CD4-positive, alpha-beta memory T cell (primary cell): ENCODE measurements at regions not wholly inside any gene's neighbourhood (a gene's known extent, or its start where the extent isn't known, plus 50 kb on each side); places are given as distances from the start of the nearest gene placed in this dataset.

ENCODE experiments used
- CTCF ChIA-PET: fragments of 350-600 bp; sonication (Branson Sonifier 250); formaldehyde crosslinking; loops from one replicate; lab custom pipeline; 2021; ENCODE audit warnings: inconsistent platforms; ENCODE audit not compliant: partially characterized antibody; lab: Charles Lee
- POLR2A ChIA-PET: fragments of 350-600 bp; sonication (Branson Sonifier 250); formaldehyde crosslinking; loops from one replicate; lab custom pipeline; 2021; ENCODE audit not compliant: partially characterized antibody; lab: Charles Lee
- DNase-seq, 5 donors: peaks; one replicate each; pipeline versions ENCODE4 v3.0.0 to v3.0.0-alpha.2; 2020 to 2022; ENCODE audit warnings: mixed read lengths in 1 of 5
- H3K27ac ChIP-seq: one replicate; pipeline ENCODE4 v1.7.0; 2013; ENCODE audit warnings: low read depth, low read length
- H3K27me3 ChIP-seq: 2 replicates; pipeline ENCODE4 v1.7.0; 2013; ENCODE audit warnings: mild to moderate bottlenecking, low read length, moderate library complexity; ENCODE audit not compliant: insufficient read depth
- H3K36me3 ChIP-seq: 2 replicates; pipeline ENCODE4 v1.7.0; 2013; ENCODE audit warnings: mild to moderate bottlenecking, low read length, moderate library complexity; ENCODE audit not compliant: insufficient read depth
- H3K4me1 ChIP-seq: 2 replicates; pipeline ENCODE4 v1.7.0; 2013; ENCODE audit warnings: mild to moderate bottlenecking, low read length, moderate library complexity; ENCODE audit not compliant: insufficient read depth
- H3K4me3 ChIP-seq, 2 donors: one replicate each; pipeline ENCODE4 v1.7.0; 2013; ENCODE audit warnings: low read length in 2 of 2, mild to moderate bottlenecking in 1 of 2
- H3K9me3 ChIP-seq, 2 donors: one replicate each; pipeline ENCODE4 v1.7.0; 2013; ENCODE audit warnings: low read length in 2 of 2, control low read depth in 1 of 2; ENCODE audit not compliant: control insufficient read depth in 1 of 2
- H3K27ac Mint-ChIP-seq, 7 donors: one replicate each; pipeline ENCODE4 v1.8.0; 2020 to 2021; ENCODE audit warnings: mixed read lengths in 7 of 7, mild to moderate bottlenecking in 6 of 7, inconsistent platforms in 3 of 7, moderate library complexity in 3 of 7
- H3K27me3 Mint-ChIP-seq, 2 donors: one replicate each; pipeline ENCODE4 v1.8.0; 2020 to 2021; ENCODE audit warnings: mixed read lengths in 2 of 2
- H3K36me3 Mint-ChIP-seq, 2 donors: one replicate each; pipeline ENCODE4 v1.8.0; 2020 to 2021; ENCODE audit warnings: mixed read lengths in 2 of 2, inconsistent platforms in 1 of 2, mild to moderate bottlenecking in 1 of 2
- H3K4me1 Mint-ChIP-seq, 4 donors: one replicate each; pipeline ENCODE4 v1.8.0; 2020 to 2021; ENCODE audit warnings: mixed read lengths in 4 of 4, mild to moderate bottlenecking in 1 of 4
- H3K4me3 Mint-ChIP-seq, 8 donors: one replicate each; pipeline ENCODE4 v1.8.0; 2020 to 2021; ENCODE audit warnings: mixed read lengths in 8 of 8, mild to moderate bottlenecking in 7 of 8, moderate library complexity in 6 of 8, inconsistent platforms in 3 of 8
- H3K9me3 Mint-ChIP-seq, 8 donors: one replicate each; pipeline ENCODE4 v1.8.0; 2020 to 2021; ENCODE audit warnings: mixed read lengths in 8 of 8, mild to moderate bottlenecking in 5 of 8, inconsistent platforms in 3 of 8, moderate library complexity in 1 of 8
- intact Hi-C: fragments of 100-400 bp; cut with micrococcal nuclease; formaldehyde crosslinking; loops from one replicate; pipeline ENCODE4 v1.15.1; 2023

GRCh38 chr13:78100486-78100885, 181.9 kb upstream of the EDNRB start:
- H3K27me3 ChIP-seq, result no peaks in the 10 kb centered on the region
- no peak overlapping the region for H3K27ac Mint-ChIP-seq
- no peaks in the 10 kb centered on the region for H3K4me1 Mint-ChIP-seq
- no peak overlapping the region for H3K27ac ChIP-seq
- CTCF ChIA-PET, result no interaction called here
- H3K4me1 ChIP-seq, result no peaks in the 10 kb centered on the region
- H3K4me3 Mint-ChIP-seq, result no peak overlapping the region
- POLR2A ChIA-PET, result no interaction called here
- no peaks in the 10 kb centered on the region for H3K9me3 ChIP-seq
- H3K27me3 Mint-ChIP-seq, result no peaks in the 10 kb centered on the region
- H3K36me3 Mint-ChIP-seq, result no peaks in the 10 kb centered on the region
- intact Hi-C loops, result no loop called here
- no peak overlapping the region for H3K4me3 ChIP-seq
- peaks cover 0 to 3% (median 0%) of the 10 kb centered on the region in 8 donors for H3K9me3 Mint-ChIP-seq
- H3K36me3 ChIP-seq, result no peaks in the 10 kb centered on the region
- DNase-seq, result no peak

GRCh38 chr13:78098249-78098648, 179.6 kb upstream of the EDNRB start:
- ChIA-PET CTCF (no interaction called here), POLR2A (no interaction called here)
- Histone ChIP-seq H3K27ac (no peak overlapping the region), H3K4me3 (no peak overlapping the region), H3K4me1 (no peaks in the 10 kb centered on the region), H3K9me3 (no peaks in the 10 kb centered on the region), H3K36me3 (no peaks in the 10 kb centered on the region), H3K27me3 (no peaks in the 10 kb centered on the region)
- intact Hi-C loops, result no loop called here
- DNase-seq, result no peak
- no peak overlapping the region for H3K27ac Mint-ChIP-seq
- no peak overlapping the region for H3K4me3 Mint-ChIP-seq
- no peaks in the 10 kb centered on the region for H3K27me3 Mint-ChIP-seq
- H3K9me3 Mint-ChIP-seq, result peaks cover 0 to 3% (median 0%) of the 10 kb centered on the region in 8 donors
- no peaks in the 10 kb centered on the region for H3K4me1 Mint-ChIP-seq
- H3K36me3 Mint-ChIP-seq, result no peaks in the 10 kb centered on the region

- Histone ChIP-seq H3K27me3 (no peaks in the 10 kb centered on the region), H3K4me1 (no peaks in the 10 kb centered on the region), H3K36me3 (no peaks in the 10 kb centered on the region), H3K27ac (no peak overlapping the region), H3K4me3 (no peak overlapping the region), H3K9me3 (no peaks in the 10 kb centered on the region)
- Mint-ChIP-seq H3K27ac (no peak overlapping the region), H3K4me1 (no peaks in the 10 kb centered on the region), H3K27me3 (no peaks in the 10 kb centered on the region), H3K4me3 (no peak overlapping the region), H3K36me3 (no peaks in the 10 kb centered on the region), H3K9me3 (peaks cover 0 to 3% (median 0%) of the 10 kb centered on the region in 8 donors)
- CTCF ChIA-PET, result no interaction called here
- POLR2A ChIA-PET, result no interaction called here
- intact Hi-C loops, result no loop called here
- no peak for DNase-seq
These were observed 177.6 kb upstream of the EDNRB start for GRCh38 chr13:78096221-78096620.

GRCh38 chr13:78087966-78088678, 169.5 kb upstream of the EDNRB start:
- H3K9me3 ChIP-seq, result no peaks in the 10 kb centered on the region
- ChIA-PET POLR2A (no interaction called here), CTCF (no interaction called here)
- no peaks in the 10 kb centered on the region for H3K36me3 ChIP-seq
- H3K27ac ChIP-seq, result no peak overlapping the region
- Mint-ChIP-seq H3K27me3 (peaks cover 6 to 12% of the 10 kb centered on the region in 2 donors), H3K36me3 (no peaks in the 10 kb centered on the region), H3K4me3 (no peak overlapping the region), H3K27ac (no peak overlapping the region), H3K4me1 (no peaks in the 10 kb centered on the region), H3K9me3 (peaks cover 0 to 6% (median 1%) of the 10 kb centered on the region in 8 donors)
- intact Hi-C loops, result no loop called here
- H3K27me3 ChIP-seq, result no peaks in the 10 kb centered on the region
- no peaks in the 10 kb centered on the region for H3K4me1 ChIP-seq
- no peak overlapping the region for H3K4me3 ChIP-seq
- DNase-seq, result no peak

GRCh38 chr13:78085434-78086225, 167.0 kb upstream of the EDNRB start:
- Histone ChIP-seq H3K4me1 (no peaks in the 10 kb centered on the region), H3K27ac (no peak overlapping the region), H3K9me3 (no peaks in the 10 kb centered on the region), H3K36me3 (no peaks in the 10 kb centered on the region), H3K27me3 (no peaks in the 10 kb centered on the region), H3K4me3 (no peak overlapping the region)
- no peaks in the 10 kb centered on the region for H3K4me1 Mint-ChIP-seq
- ChIA-PET CTCF (no interaction called here), POLR2A (no interaction called here)
- H3K27me3 Mint-ChIP-seq, result peaks cover 6 to 12% of the 10 kb centered on the region in 2 donors
- DNase-seq, result no peak
- peaks cover 0 to 25% (median 20%) of the 10 kb centered on the region in 8 donors for H3K9me3 Mint-ChIP-seq
- no peaks in the 10 kb centered on the region for H3K36me3 Mint-ChIP-seq
- H3K27ac Mint-ChIP-seq, result no peak overlapping the region
- H3K4me3 Mint-ChIP-seq, result no peak overlapping the region
- intact Hi-C loops, result no loop called here

- Histone ChIP-seq H3K36me3 (no peaks in the 10 kb centered on the region), H3K27me3 (no peaks in the 10 kb centered on the region), H3K4me1 (no peaks in the 10 kb centered on the region), H3K9me3 (no peaks in the 10 kb centered on the region), H3K27ac (no peak overlapping the region), H3K4me3 (no peak overlapping the region)
- peaks cover 4 to 11% of the 10 kb centered on the region in 2 donors for H3K27me3 Mint-ChIP-seq
- no peak for DNase-seq
- H3K4me1 Mint-ChIP-seq, result no peaks in the 10 kb centered on the region
- no peak overlapping the region for H3K27ac Mint-ChIP-seq
- CTCF ChIA-PET, result interaction anchor here (1.1 kb wide), 1 partner anchor 37 kb away, joined by 4 read pairs; no protein-coding TSS in a partner anchor
- peaks cover 0 to 26% (median 19%) of the 10 kb centered on the region in 8 donors for H3K9me3 Mint-ChIP-seq
- POLR2A ChIA-PET, result no interaction called here
- intact Hi-C loops, result no loop called here
- H3K36me3 Mint-ChIP-seq, result no peaks in the 10 kb centered on the region
- H3K4me3 Mint-ChIP-seq, result no peak overlapping the region
These were observed 165.8 kb upstream of the EDNRB start for GRCh38 chr13:78084401-78084800.

- Histone ChIP-seq H3K27me3 (no peaks in the 10 kb centered on the region), H3K4me3 (no peak overlapping the region), H3K36me3 (no peaks in the 10 kb centered on the region), H3K4me1 (no peaks in the 10 kb centered on the region), H3K9me3 (no peaks in the 10 kb centered on the region), H3K27ac (no peak overlapping the region)
- intact Hi-C loops, result no loop called here
- Mint-ChIP-seq H3K9me3 (peaks cover 0 to 25% (median 21%) of the 10 kb centered on the region in 8 donors), H3K36me3 (no peaks in the 10 kb centered on the region), H3K4me3 (no peak overlapping the region), H3K27me3 (no peaks in the 10 kb centered on the region), H3K27ac (no peak overlapping the region), H3K4me1 (no peaks in the 10 kb centered on the region)
- ChIA-PET CTCF (no interaction called here), POLR2A (no interaction called here)
- no peak for DNase-seq
These were observed 159.5 kb upstream of the EDNRB start for GRCh38 chr13:78078168-78078567.
